Keratinocyte (primary cell): ENCODE measurements at regions not wholly inside any gene's neighbourhood (a gene's known extent, or its start where the extent isn't known, plus 50 kb on each side); places are given as distances from the start of the nearest gene placed in this dataset.
A peak's percentile ranks its signal among the peaks of the same experiment; 100 is the strongest.

Source experiments
- DNase-seq: peaks from one replicate; pipeline ENCODE4 v3.0.0-alpha.2; 2011; ENCODE audit warnings: low read depth, missing footprints, low spot score
- FAIRE-seq: peaks from 2 replicates; lab custom pipeline; 2011; peaks lifted over from hg19 to GRCh38; lab: Jason Lieb, UNC
- H2AFZ ChIP-seq: 2 replicates; pipeline ENCODE4 v1.6.0; 2012; ENCODE audit warnings: low read length, control low read depth, inconsistent platforms; ENCODE audit not compliant: control insufficient read depth
- H3K27ac ChIP-seq: 2 replicates; pipeline ENCODE4 v1.5.1; 2011; ENCODE audit warnings: low read length; ENCODE audit not compliant: control insufficient read depth, insufficient read depth
- H3K27me3 ChIP-seq: 3 replicates; pipeline ENCODE4 v1.6.0; 2011; ENCODE audit warnings: low read length; ENCODE audit not compliant: control insufficient read depth, insufficient read depth; ENCODE audit errors: extremely low read depth
- H3K36me3 ChIP-seq, 2 experiments: 2 replicates in 1 of 2; 3 replicates in 1 of 2; pipeline ENCODE4 v1.5.1; 2011; ENCODE audit warnings: low read length in 2 of 2, mild to moderate bottlenecking in 1 of 2; ENCODE audit not compliant: control insufficient read depth in 2 of 2, insufficient read depth in 2 of 2; ENCODE audit errors: extremely low read depth in 1 of 2
- H3K4me1 ChIP-seq: 3 replicates; pipeline ENCODE4 v1.5.1; 2011; ENCODE audit warnings: low read length; ENCODE audit not compliant: control insufficient read depth, insufficient read depth; ENCODE audit errors: extremely low read depth
- H3K4me2 ChIP-seq: 3 replicates; pipeline ENCODE4 v1.6.0; 2011; ENCODE audit warnings: low read depth, low read length; ENCODE audit not compliant: control insufficient read depth, insufficient read depth; ENCODE audit errors: extremely low read depth
- H3K4me3 ChIP-seq, 3 experiments: fragments of 200-600 bp in 1 of 3; sonication (generic) in 1 of 3; 2 replicates in 2 of 3; 3 replicates in 1 of 3; pipeline ENCODE4 v1.5.1; 2011 to 2016; ENCODE audit warnings: low read length in 3 of 3, mild to moderate bottlenecking in 3 of 3, control low read depth in 2 of 3, inconsistent platforms in 1 of 3, low read depth in 1 of 3, mixed read lengths in 1 of 3, mixed run types in 1 of 3, moderate library complexity in 1 of 3; ENCODE audit not compliant: control insufficient read depth in 2 of 3, insufficient read depth in 2 of 3; ENCODE audit errors: extremely low read depth in 1 of 3
- H3K79me2 ChIP-seq: 2 replicates; pipeline ENCODE4 v1.6.0; 2012; ENCODE audit warnings: low read length; ENCODE audit not compliant: control insufficient read depth, insufficient read depth
- H3K9ac ChIP-seq: 3 replicates; pipeline ENCODE4 v1.6.0; 2011; ENCODE audit warnings: low read length; ENCODE audit not compliant: control insufficient read depth, insufficient read depth; ENCODE audit errors: extremely low read depth
- H3K9me1 ChIP-seq: 3 replicates; pipeline ENCODE4 v1.6.0; 2011; ENCODE audit warnings: low read length; ENCODE audit not compliant: control insufficient read depth, insufficient read depth; ENCODE audit errors: extremely low read depth
- H3K9me3 ChIP-seq: 2 replicates; pipeline ENCODE4 v1.5.1; 2012; ENCODE audit warnings: low read depth, low read length; ENCODE audit not compliant: control insufficient read depth
- H4K20me1 ChIP-seq: 3 replicates; pipeline ENCODE4 v1.6.0; 2011; ENCODE audit warnings: low read length; ENCODE audit not compliant: control insufficient read depth, insufficient read depth; ENCODE audit errors: extremely low read depth
- EZH2 ChIP-seq: IDR thresholded peaks from one replicate; pipeline ENCODE4 v1.6.1; 2012; ENCODE audit warnings: inconsistent platforms, mild to moderate bottlenecking, low read length, moderate library complexity
- dilution Hi-C: fragments of 300-500 bp; cut with MboI; formaldehyde crosslinking; loops from one replicate; pipeline ENCODE4 v1.7.0; 2020; ENCODE audit warnings: low sequenced_read_pairs; ENCODE audit not compliant: extremely low pct_ligation_motif_present
- TF ChIP-seq, protein P1 (sequence below), 3 experiments: IDR thresholded peaks in 1 of 3; conservative IDR thresholded peaks in 1 of 3; optimal IDR thresholded peaks in 1 of 3; 2 replicates in 2 of 3; 3 replicates in 1 of 3; pipeline versions ENCODE3 to v1.5.1; 2011; ENCODE audit warnings: low read length in 3 of 3, mild to moderate bottlenecking in 3 of 3, moderate library complexity in 2 of 3, control low read depth in 1 of 3, inconsistent platforms in 1 of 3; ENCODE audit not compliant: insufficient read depth in 2 of 3; ENCODE audit errors: extremely low read depth in 1 of 3

DNA sequence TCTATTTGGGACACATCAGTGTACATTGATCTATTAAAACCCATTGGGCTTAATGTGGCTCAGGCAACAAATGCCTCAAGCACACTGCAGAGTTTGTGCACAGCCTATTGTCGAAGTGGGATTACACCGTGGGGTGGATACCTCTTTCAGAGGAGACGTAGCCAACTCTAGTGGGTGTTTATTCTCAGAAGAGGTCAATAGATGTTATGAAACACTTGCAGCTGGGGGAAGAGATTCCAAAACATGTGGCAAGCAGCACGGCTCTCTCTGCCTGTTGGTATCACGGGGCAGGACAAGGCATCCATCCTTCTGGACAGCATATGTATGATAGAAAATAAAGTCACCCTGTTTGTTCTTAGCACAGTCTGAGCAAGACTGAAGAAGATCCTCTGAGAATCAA lies 121.4 kb upstream of the COPS8 start:
- H4K20me1 ChIP-seq, result no peaks in the 10 kb centered on the region

DNA sequence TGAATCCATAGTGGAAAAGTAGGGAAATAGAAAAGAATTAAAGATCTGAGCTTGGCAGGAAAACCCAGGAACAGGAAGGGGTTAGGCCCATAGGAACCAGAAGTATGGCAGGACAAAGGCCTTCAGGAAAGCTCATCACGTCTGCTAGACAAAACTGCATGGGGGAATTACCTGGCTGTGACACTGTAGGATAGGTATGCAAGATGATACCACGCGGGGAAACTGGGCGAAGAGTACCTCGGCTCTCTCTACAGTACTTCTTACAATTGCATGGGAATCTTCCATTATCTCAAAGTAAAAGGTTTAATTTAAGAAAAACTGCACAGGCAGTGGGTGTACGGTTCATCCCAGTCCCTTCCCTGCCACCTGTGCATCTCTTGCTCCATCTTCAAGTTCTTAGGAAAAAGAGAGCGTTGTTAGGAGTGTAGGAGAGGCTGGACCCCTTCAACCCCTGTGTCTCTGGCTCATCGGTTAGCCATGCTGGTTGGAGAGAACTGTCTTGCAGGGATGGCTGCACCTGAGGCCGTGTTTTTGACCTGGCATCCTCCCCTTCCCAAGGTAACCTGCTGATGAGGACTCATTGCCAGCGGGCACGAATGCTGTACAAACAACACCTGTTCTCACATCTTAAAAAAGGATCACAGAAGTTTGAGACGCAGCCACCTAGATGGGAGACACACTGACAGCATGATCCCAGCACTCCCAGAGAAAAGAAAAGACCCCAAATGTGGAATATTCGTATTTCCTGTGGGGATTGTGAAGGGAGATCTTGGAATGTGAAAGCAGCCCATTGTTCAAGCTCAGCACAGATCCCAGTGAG lies 120.5 kb upstream of the COPS8 start:
- Histone ChIP-seq H3K79me2 (no peaks in the 10 kb centered on the region), H3K4me3 (no peak overlapping the region), H4K20me1 (no peaks in the 10 kb centered on the region), H3K9me3 (no peaks in the 10 kb centered on the region), H3K4me1 (peaks cover 2% of the 10 kb centered on the region), H3K9ac (no peak overlapping the region), H3K4me2 (no peak overlapping the region), H3K36me3 (no peaks in the 10 kb centered on the region), H2AFZ (no peak overlapping the region), H3K27ac (no peak overlapping the region), H3K9me1 (no peaks in the 10 kb centered on the region), H3K27me3 (no peaks in the 10 kb centered on the region)
- TF ChIP-seq, protein P1, sequence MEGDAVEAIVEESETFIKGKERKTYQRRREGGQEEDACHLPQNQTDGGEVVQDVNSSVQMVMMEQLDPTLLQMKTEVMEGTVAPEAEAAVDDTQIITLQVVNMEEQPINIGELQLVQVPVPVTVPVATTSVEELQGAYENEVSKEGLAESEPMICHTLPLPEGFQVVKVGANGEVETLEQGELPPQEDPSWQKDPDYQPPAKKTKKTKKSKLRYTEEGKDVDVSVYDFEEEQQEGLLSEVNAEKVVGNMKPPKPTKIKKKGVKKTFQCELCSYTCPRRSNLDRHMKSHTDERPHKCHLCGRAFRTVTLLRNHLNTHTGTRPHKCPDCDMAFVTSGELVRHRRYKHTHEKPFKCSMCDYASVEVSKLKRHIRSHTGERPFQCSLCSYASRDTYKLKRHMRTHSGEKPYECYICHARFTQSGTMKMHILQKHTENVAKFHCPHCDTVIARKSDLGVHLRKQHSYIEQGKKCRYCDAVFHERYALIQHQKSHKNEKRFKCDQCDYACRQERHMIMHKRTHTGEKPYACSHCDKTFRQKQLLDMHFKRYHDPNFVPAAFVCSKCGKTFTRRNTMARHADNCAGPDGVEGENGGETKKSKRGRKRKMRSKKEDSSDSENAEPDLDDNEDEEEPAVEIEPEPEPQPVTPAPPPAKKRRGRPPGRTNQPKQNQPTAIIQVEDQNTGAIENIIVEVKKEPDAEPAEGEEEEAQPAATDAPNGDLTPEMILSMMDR (optimal IDR thresholded peaks at IDR 0.05 in 1 of 3, IDR thresholded peaks at IDR 0.05 in 1 of 3, conservative IDR thresholded peaks at IDR 0.05 in 1 of 3; ENCODE audit: extremely low read depth in 1 of 3, insufficient read depth in 2 of 3, low read length in 3 of 3), result no peak
- TF ChIP-seq EZH2, result no peak
- FAIRE-seq (no peak), DNase-seq (peak; percentile 17)
- dilution Hi-C loops, result no loop called here

More for the DNA sequence above, 121.4 kb upstream of the COPS8 start:
- H3K36me3 ChIP-seq, result no peaks in the 10 kb centered on the region
- no peaks in the 10 kb centered on the region for H3K79me2 ChIP-seq
- H3K9me3 ChIP-seq, result no peaks in the 10 kb centered on the region
- TF ChIP-seq, protein P1 (optimal IDR thresholded peaks at IDR 0.05 in 1 of 3, IDR thresholded peaks at IDR 0.05 in 1 of 3, conservative IDR thresholded peaks at IDR 0.05 in 1 of 3; ENCODE audit: extremely low read depth in 1 of 3, insufficient read depth in 2 of 3, low read length in 3 of 3), result no peak
- no peak for TF ChIP-seq EZH2
- H3K4me2 ChIP-seq, result no peak overlapping the region
- peaks cover 2% of the 10 kb centered on the region for H3K4me1 ChIP-seq
- DNase-seq (no peak), FAIRE-seq (no peak)
- H3K27me3 ChIP-seq, result no peaks in the 10 kb centered on the region
- dilution Hi-C loops, result no loop called here
- H3K9me1 ChIP-seq, result no peaks in the 10 kb centered on the region
- no peak overlapping the region for H3K9ac ChIP-seq
- H3K4me3 ChIP-seq, result no peak overlapping the region
- no peak overlapping the region for H2AFZ ChIP-seq
- H3K27ac ChIP-seq, result no peak overlapping the region
